Breast epithelium (tissue), 4 donors: ENCODE measurements at regions not wholly inside any gene's neighbourhood (a gene's known extent, or its start where the extent isn't known, plus 50 kb on each side); places are given as distances from the start of the nearest gene placed in this dataset.

Source experiments
- DNase-seq, 2 donors: peaks; one replicate each; pipeline ENCODE4 v3.0.0-alpha.2; 2019; ENCODE audit warnings: low spot score in 2 of 2
- H3K27ac ChIP-seq, 2 donors: fragments of 200-600 bp; sonication (generic) in 1 of 2; one replicate each; pipeline ENCODE4 v1.5.1; 2016 to 2019; ENCODE audit warnings: mild to moderate bottlenecking in 1 of 2
- H3K27me3 ChIP-seq, 2 donors: fragments of 200-600 bp; sonication (generic) in 1 of 2; one replicate each; pipeline versions ENCODE4 v1.5.1 to v1.6.0; 2017 to 2019; ENCODE audit warnings: control low read depth in 1 of 2, mild to moderate bottlenecking in 1 of 2
- H3K36me3 ChIP-seq: fragments of 200-600 bp; one replicate; pipeline ENCODE4 v1.5.1; 2019
- H3K4me1 ChIP-seq, 2 donors: fragments of 200-600 bp; sonication (generic); one replicate each; pipeline ENCODE4 v1.5.1; 2016 to 2019; ENCODE audit warnings: control low read depth in 1 of 2
- H3K4me3 ChIP-seq, 3 donors: fragments of 200-600 bp; sonication (generic); 1 replicate in 2 of 3; 2 replicates in 1 of 3; pipeline ENCODE4 v1.5.1; 2016 to 2019; ENCODE audit warnings: mild to moderate bottlenecking in 3 of 3, moderate library complexity in 2 of 3
- H3K9me3 ChIP-seq, 2 donors: fragments of 200-600 bp; sonication (generic) in 1 of 2; one replicate each; pipeline ENCODE4 v1.5.1; 2016 to 2019; ENCODE audit warnings: control low read depth in 1 of 2
- POLR2A ChIP-seq: fragments of 450-650 bp; IDR thresholded peaks from one replicate; pipeline ENCODE4 v1.6.1; 2016; ENCODE audit warnings: antibody characterized with exemption, mild to moderate bottlenecking, moderate library complexity
- POLR2AphosphoS5 ChIP-seq, 3 donors: sonication (generic); formaldehyde crosslinking; IDR thresholded peaks; one replicate each; pipeline ENCODE4 v1.6.1; 2017; ENCODE audit warnings: antibody characterized with exemption in 3 of 3
- intact Hi-C: fragments of 100-400 bp; cut with DNase I; formaldehyde crosslinking; loops from one replicate; pipeline ENCODE4 v1.15.1; 2023; ENCODE audit warnings: low total_unique reads
- TF ChIP-seq, protein P1 (sequence below), 3 donors: fragments of 450-650 bp; IDR thresholded peaks; one replicate each; pipeline ENCODE4 v1.5.1; 2016 to 2017; ENCODE audit warnings: antibody characterized with exemption in 3 of 3, mild to moderate bottlenecking in 3 of 3, moderate library complexity in 3 of 3

- H3K4me3 ChIP-seq = no peak overlapping the region
- no peaks in the 10 kb centered on the region for H3K27me3 ChIP-seq
- H3K36me3 ChIP-seq = no peaks in the 10 kb centered on the region
- TF ChIP-seq POLR2A (no peak), POLR2AphosphoS5 (IDR thresholded peaks at IDR 0.05) (no peak)
- TF ChIP-seq, protein P1, sequence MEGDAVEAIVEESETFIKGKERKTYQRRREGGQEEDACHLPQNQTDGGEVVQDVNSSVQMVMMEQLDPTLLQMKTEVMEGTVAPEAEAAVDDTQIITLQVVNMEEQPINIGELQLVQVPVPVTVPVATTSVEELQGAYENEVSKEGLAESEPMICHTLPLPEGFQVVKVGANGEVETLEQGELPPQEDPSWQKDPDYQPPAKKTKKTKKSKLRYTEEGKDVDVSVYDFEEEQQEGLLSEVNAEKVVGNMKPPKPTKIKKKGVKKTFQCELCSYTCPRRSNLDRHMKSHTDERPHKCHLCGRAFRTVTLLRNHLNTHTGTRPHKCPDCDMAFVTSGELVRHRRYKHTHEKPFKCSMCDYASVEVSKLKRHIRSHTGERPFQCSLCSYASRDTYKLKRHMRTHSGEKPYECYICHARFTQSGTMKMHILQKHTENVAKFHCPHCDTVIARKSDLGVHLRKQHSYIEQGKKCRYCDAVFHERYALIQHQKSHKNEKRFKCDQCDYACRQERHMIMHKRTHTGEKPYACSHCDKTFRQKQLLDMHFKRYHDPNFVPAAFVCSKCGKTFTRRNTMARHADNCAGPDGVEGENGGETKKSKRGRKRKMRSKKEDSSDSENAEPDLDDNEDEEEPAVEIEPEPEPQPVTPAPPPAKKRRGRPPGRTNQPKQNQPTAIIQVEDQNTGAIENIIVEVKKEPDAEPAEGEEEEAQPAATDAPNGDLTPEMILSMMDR (IDR thresholded peaks at IDR 0.05) = no peak
- no peak for DNase-seq
- intact Hi-C loops = no loop called here
- H3K27ac ChIP-seq = no peak overlapping the region
- H3K9me3 ChIP-seq = no peaks in the 10 kb centered on the region
- no peaks in the 10 kb centered on the region for H3K4me1 ChIP-seq
Measured at GRCh38 chr5:107040907-107041306, 629.8 kb downstream of the EFNA5 start.

DNA sequence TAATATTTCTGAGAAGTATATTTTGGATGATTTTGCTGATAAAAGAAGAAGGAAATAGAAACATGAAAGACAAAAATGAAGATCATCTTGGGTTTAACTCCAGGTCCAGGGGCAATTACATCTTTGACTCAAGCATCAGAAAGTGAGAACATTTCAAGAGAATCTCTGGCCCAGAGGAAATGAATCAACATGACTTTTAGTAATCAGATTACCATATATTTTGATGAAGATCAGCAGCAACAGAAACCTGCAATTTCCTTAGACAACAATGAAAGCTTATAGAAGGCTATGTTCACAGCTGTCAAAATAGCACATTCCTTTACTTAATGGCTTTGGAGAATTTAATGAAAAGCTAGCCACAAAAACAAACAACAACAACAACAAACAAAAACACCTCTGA, 638.1 kb downstream of the EFNA5 start:
- TF ChIP-seq, protein P1 (IDR thresholded peaks at IDR 0.05) = no peak
- TF ChIP-seq POLR2AphosphoS5 (IDR thresholded peaks at IDR 0.05) (no peak), POLR2A (no peak)
- Histone ChIP-seq H3K36me3 (no peaks in the 10 kb centered on the region), H3K4me3 (no peak overlapping the region), H3K27ac (no peak overlapping the region), H3K4me1 (no peaks in the 10 kb centered on the region), H3K9me3 (no peaks in the 10 kb centered on the region), H3K27me3 (no peaks in the 10 kb centered on the region)
- no peak for DNase-seq
- intact Hi-C loops = no loop called here

- intact Hi-C loops = no loop called here
- H3K27me3 ChIP-seq = no peaks in the 10 kb centered on the region
- no peak overlapping the region for H3K27ac ChIP-seq
- no peaks in the 10 kb centered on the region for H3K36me3 ChIP-seq
- DNase-seq = no peak
- TF ChIP-seq POLR2AphosphoS5 (IDR thresholded peaks at IDR 0.05) (no peak), POLR2A (no peak)
- TF ChIP-seq, protein P1 (IDR thresholded peaks at IDR 0.05) = no peak
- H3K9me3 ChIP-seq = no peaks in the 10 kb centered on the region
- H3K4me1 ChIP-seq = no peaks in the 10 kb centered on the region
- H3K4me3 ChIP-seq = no peak overlapping the region
Measured at GRCh38 chr5:107028938-107029337, 641.8 kb downstream of the EFNA5 start.

DNA sequence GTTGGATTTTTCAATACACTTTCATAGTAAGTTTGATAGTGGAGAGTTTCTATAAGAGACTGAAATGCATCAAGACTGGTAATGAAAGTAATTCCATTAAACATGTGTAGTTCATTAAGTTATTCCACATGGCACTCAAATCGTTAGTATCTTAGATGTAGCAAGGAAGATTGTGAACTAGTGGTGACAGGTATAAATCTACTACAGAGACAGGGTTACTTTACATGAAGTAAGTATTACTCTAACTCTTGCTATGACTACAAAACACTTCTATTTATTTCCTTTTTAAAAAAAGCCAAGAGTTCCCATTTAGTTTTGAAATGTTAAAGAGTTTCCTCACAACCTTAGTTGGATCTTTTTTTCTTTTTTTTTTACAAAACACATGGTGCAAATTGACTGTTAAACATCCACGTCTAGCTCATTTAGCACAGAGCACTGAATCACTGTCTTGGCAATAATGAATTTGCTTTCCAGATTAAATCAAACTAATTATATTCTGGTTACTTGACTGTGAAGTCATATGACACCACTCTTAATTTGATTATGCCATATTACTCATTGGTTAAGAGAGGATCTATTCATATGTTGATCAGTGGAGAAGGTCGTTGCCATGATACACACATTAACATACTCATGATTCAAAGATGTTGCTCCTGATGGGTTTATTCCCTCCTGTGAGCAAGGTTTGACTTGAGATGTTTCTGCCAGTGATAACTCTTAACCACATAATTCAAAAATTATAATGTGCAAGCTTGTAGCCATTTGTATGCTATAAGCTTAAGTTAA, 644.8 kb downstream of the EFNA5 start:
- H3K36me3 ChIP-seq = no peaks in the 10 kb centered on the region
- H3K27ac ChIP-seq = no peak overlapping the region
- H3K4me3 ChIP-seq = no peak overlapping the region
- no peaks in the 10 kb centered on the region for H3K9me3 ChIP-seq
- intact Hi-C loops = no loop called here
- H3K4me1 ChIP-seq = no peaks in the 10 kb centered on the region
- no peak for DNase-seq
- no peaks in the 10 kb centered on the region for H3K27me3 ChIP-seq
- TF ChIP-seq POLR2A = no peak
- no peak for TF ChIP-seq POLR2AphosphoS5 (IDR thresholded peaks at IDR 0.05)
- TF ChIP-seq, protein P1 (IDR thresholded peaks at IDR 0.05) = no peak

GRCh38 chr5:107023732-107024131, 647.0 kb downstream of the EFNA5 start:
- no peak overlapping the region for H3K27ac ChIP-seq
- intact Hi-C loops = no loop called here
- TF ChIP-seq, protein P1 (IDR thresholded peaks at IDR 0.05) = no peak
- TF ChIP-seq POLR2A = no peak
- no peak for TF ChIP-seq POLR2AphosphoS5 (IDR thresholded peaks at IDR 0.05)
- no peaks in the 10 kb centered on the region for H3K4me1 ChIP-seq
- no peak overlapping the region for H3K4me3 ChIP-seq
- DNase-seq = no peak
- H3K9me3 ChIP-seq = no peaks in the 10 kb centered on the region
- no peaks in the 10 kb centered on the region for H3K36me3 ChIP-seq
- no peaks in the 10 kb centered on the region for H3K27me3 ChIP-seq
